ENCODE measurements at regions not wholly inside any gene's neighbourhood (a gene's known extent, or its start where the extent isn't known, plus 50 kb on each side); places are given as distances from the start of the nearest gene placed in this dataset.

- TF ChIP-seq CTCF (IDR thresholded peaks at IDR 0.05) (no peak), POLR2AphosphoS5 (IDR thresholded peaks at IDR 0.05) (no peak), EP300 (IDR thresholded peaks at IDR 0.05) (no peak), POLR2A (IDR thresholded peaks at IDR 0.05) (no peak)
- Histone ChIP-seq H3K9me3 (no peaks in the 10 kb centered on the region), H3K27me3 (peaks cover 34% of the 10 kb centered on the region), H3K36me3 (no peaks in the 10 kb centered on the region), H3K4me1 (peaks cover 7% of the 10 kb centered on the region), H3K4me3 (no peak overlapping the region), H3K27ac (no peak overlapping the region)
- DNase-seq (ENCODE audit: low spot score in 2 of 2): no peak
- WGBS: 84% methylated on average over 15 of the region's 16 CpGs
These were observed 239.1 kb downstream of the VRK1 start for GRCh38 chr14:97036086-97036852.

GRCh38 chr14:97039717-97040363, 242.7 kb downstream of the VRK1 start:
- Histone ChIP-seq H3K36me3 (no peaks in the 10 kb centered on the region), H3K9me3 (no peaks in the 10 kb centered on the region), H3K4me3 (no peak overlapping the region), H3K4me1 (no peaks in the 10 kb centered on the region), H3K27me3 (peaks cover 4% of the 10 kb centered on the region), H3K27ac (no peak overlapping the region)
- WGBS: 94% methylated on average over 1 of the region's 1 CpG
- DNase-seq (ENCODE audit: low spot score in 2 of 2): no peak
- TF ChIP-seq EP300 (IDR thresholded peaks at IDR 0.05) (no peak), CTCF (IDR thresholded peaks at IDR 0.05) (no peak), POLR2AphosphoS5 (IDR thresholded peaks at IDR 0.05) (no peak), POLR2A (IDR thresholded peaks at IDR 0.05) (no peak)

GRCh38 chr14:97046967-97047366, 249.8 kb downstream of the VRK1 start:
- H3K9me3 ChIP-seq: no peaks in the 10 kb centered on the region
- peaks cover 5% of the 10 kb centered on the region for H3K27me3 ChIP-seq
- no peak overlapping the region for H3K4me3 ChIP-seq
- WGBS: 64% methylated on average over 7 of the region's 7 CpGs
- H3K36me3 ChIP-seq: no peaks in the 10 kb centered on the region
- H3K4me1 ChIP-seq: no peaks in the 10 kb centered on the region
- no peak overlapping the region for H3K27ac ChIP-seq
- no peak for DNase-seq (ENCODE audit: low spot score in 2 of 2)
- no peak for TF ChIP-seq POLR2AphosphoS5 (IDR thresholded peaks at IDR 0.05)
- no peak for TF ChIP-seq POLR2A (IDR thresholded peaks at IDR 0.05)
- no peak for TF ChIP-seq EP300 (IDR thresholded peaks at IDR 0.05)
- TF ChIP-seq CTCF (IDR thresholded peaks at IDR 0.05): no peak

GRCh38 chr14:97052001-97052400, 254.8 kb downstream of the VRK1 start:
- H3K36me3 ChIP-seq: no peaks in the 10 kb centered on the region
- TF ChIP-seq POLR2AphosphoS5 (IDR thresholded peaks at IDR 0.05) (no peak), CTCF (IDR thresholded peaks at IDR 0.05) (no peak), POLR2A (IDR thresholded peaks at IDR 0.05) (no peak), EP300 (IDR thresholded peaks at IDR 0.05) (no peak)

GRCh38 chr14:97053941-97054340, 256.8 kb downstream of the VRK1 start:
- H3K4me3 ChIP-seq: no peak overlapping the region
- no peak for DNase-seq (ENCODE audit: low spot score in 2 of 2)
- H3K36me3 ChIP-seq: no peaks in the 10 kb centered on the region
- H3K9me3 ChIP-seq: no peaks in the 10 kb centered on the region
- WGBS: 52% methylated on average over 9 of the region's 9 CpGs
- peaks cover 7% of the 10 kb centered on the region for H3K27me3 ChIP-seq
- TF ChIP-seq POLR2AphosphoS5 (IDR thresholded peaks at IDR 0.05): no peak
- no peak for TF ChIP-seq CTCF (IDR thresholded peaks at IDR 0.05)
- no peak for TF ChIP-seq EP300 (IDR thresholded peaks at IDR 0.05)
- TF ChIP-seq POLR2A (IDR thresholded peaks at IDR 0.05): no peak
- no peak overlapping the region for H3K27ac ChIP-seq
- peaks cover 2% of the 10 kb centered on the region for H3K4me1 ChIP-seq

More at GRCh38 chr14:97052001-97052400, 254.8 kb downstream of the VRK1 start:
- H3K9me3 ChIP-seq: no peaks in the 10 kb centered on the region
- no peak overlapping the region for H3K4me3 ChIP-seq
- peaks cover 2% of the 10 kb centered on the region for H3K4me1 ChIP-seq
- no peak overlapping the region for H3K27ac ChIP-seq
- no peak for DNase-seq (ENCODE audit: low spot score in 2 of 2)
- H3K27me3 ChIP-seq: peaks cover 9% of the 10 kb centered on the region

Measured in suprapubic skin (tissue), 4 donors.